Upper lobe of left lung (tissue), 6 donors: ENCODE measurements at regions not wholly inside any gene's neighbourhood (a gene's known extent, or its start where the extent isn't known, plus 50 kb on each side); places are given as distances from the start of the nearest gene placed in this dataset.

Experiments
- ATAC-seq, 2 donors: fragments of 200-7000 bp; cut with Tn5 transposase; one replicate each; pipeline ENCODE4 v1.9.1; 2022; ENCODE audit warnings: mild to moderate bottlenecking in 2 of 2, moderate library complexity in 2 of 2; ENCODE audit not compliant: low FRiP score in 2 of 2
- DNase-seq, 2 donors: peaks; one replicate each; pipeline ENCODE4 v3.0.0-alpha.2; 2019 to 2020
- H3K27ac ChIP-seq, 4 donors: fragments of 200-600 bp; sonication (generic); one replicate each; pipeline ENCODE4 v1.5.1; 2016 to 2019
- H3K27me3 ChIP-seq, 4 donors: fragments of 200-600 bp; sonication (generic); one replicate each; pipeline ENCODE4 v1.5.1; 2017 to 2019
- H3K36me3 ChIP-seq, 4 donors: fragments of 200-600 bp; sonication (generic); one replicate each; pipeline ENCODE4 v1.5.1; 2016 to 2019
- H3K4me1 ChIP-seq, 4 donors: fragments of 200-600 bp; sonication (generic); one replicate each; pipeline ENCODE4 v1.5.1; 2018 to 2019
- H3K4me3 ChIP-seq, 4 donors: fragments of 200-600 bp; sonication (generic); one replicate each; pipeline ENCODE4 v1.5.1; 2017 to 2019; ENCODE audit warnings: mild to moderate bottlenecking in 2 of 4, moderate library complexity in 1 of 4
- H3K9me3 ChIP-seq, 4 donors: fragments of 200-600 bp; sonication (generic); one replicate each; pipeline ENCODE4 v1.5.1; 2018 to 2019
- CTCF ChIP-seq, 6 experiments: fragments of 450-650 bp in 4 of 6; fragments of 200-600 bp in 2 of 6; sonication (generic) in 2 of 6; IDR thresholded peaks; one replicate each; pipeline ENCODE4 v1.5.1; 2016 to 2019; ENCODE audit warnings: antibody characterized with exemption in 6 of 6
- EP300 ChIP-seq, 4 donors: sonication (generic); formaldehyde crosslinking; IDR thresholded peaks; one replicate each; pipeline ENCODE4 v1.5.1; 2017; ENCODE audit warnings: antibody characterized with exemption in 4 of 4, control low read depth in 2 of 4
- POLR2A ChIP-seq, 4 donors: fragments of 450-650 bp; IDR thresholded peaks; one replicate each; pipeline ENCODE4 v1.5.1; 2016 to 2017; ENCODE audit warnings: antibody characterized with exemption in 4 of 4, mild to moderate bottlenecking in 2 of 4
- POLR2AphosphoS5 ChIP-seq, 2 donors: sonication (generic); formaldehyde crosslinking; IDR thresholded peaks; one replicate each; pipeline ENCODE4 v1.5.1; 2017; ENCODE audit warnings: antibody characterized with exemption in 2 of 2
- WGBS, 2 donors: methylation state at CpG; one replicate each; pipeline ENCODE4 v1.1.5; 2017 to 2018; 5-methylcytosine and 5-hydroxymethylcytosine counted together
- donor health status: DM: no; HTN: no; CAD: no; lungs with moderate emphysema.
- donor health status: DM: no; HTN: yes; CAD: no; lungs with severe emphysema.

DNA sequence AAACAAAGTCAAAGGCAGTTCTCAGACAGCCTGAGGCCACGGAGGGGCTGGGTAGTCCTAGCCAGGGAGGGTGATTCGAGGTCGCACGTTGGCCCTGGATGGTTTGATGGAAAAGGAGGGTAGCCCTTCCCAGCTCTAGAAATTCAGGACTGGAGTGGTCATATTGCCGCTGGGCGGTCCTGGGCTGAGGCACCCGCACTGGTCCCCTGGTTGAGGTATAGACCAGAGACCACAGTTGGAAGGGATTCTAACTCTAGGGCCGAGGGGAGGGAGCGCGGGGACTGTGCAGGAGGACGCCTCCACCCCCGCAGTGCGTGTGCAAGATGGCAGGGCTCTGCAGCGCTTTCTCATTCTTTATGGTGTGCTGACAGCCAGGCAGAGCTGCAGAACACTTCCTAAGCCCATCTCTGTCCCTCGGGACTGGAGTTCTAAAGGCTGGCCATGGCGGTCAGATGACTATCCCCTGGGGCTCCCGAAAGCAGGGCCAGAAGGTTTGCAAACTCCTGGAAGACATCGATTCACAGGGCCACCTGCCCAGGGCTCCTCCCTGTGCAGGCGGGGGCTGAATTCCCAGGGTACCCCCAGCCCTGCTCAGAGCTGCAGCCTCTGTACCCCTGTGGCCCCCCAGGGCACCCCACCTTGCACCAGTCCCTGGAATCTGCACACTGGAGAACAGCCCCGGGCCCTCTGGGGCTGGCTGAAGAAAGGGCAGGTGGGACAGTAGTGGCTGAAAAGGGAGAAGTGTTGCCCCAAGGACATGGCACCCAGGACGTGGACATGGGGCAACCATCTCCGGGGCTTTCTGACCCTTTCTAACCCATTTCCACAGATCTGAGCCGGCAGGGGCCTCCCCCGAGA is 51.0 kb upstream of the ELN start:
- peak; percentile 10 to 39 for DNase-seq
- no peak for ATAC-seq
- H3K4me3 ChIP-seq, result no peak overlapping the region
- 83 to 84% methylated on average over 23 to 24 of the region's 24 CpGs for WGBS, 2 donors
- no peaks in the 10 kb centered on the region for H3K36me3 ChIP-seq
- H3K27me3 ChIP-seq, result no peaks in the 10 kb centered on the region
- TF ChIP-seq POLR2AphosphoS5 (IDR thresholded peaks at IDR 0.05), result no peak
- no peak for TF ChIP-seq CTCF (IDR thresholded peaks at IDR 0.05)
- no peak for TF ChIP-seq EP300 (IDR thresholded peaks at IDR 0.05)
- TF ChIP-seq POLR2A (IDR thresholded peaks at IDR 0.05), result no peak
- H3K4me1 ChIP-seq, result peaks cover 8 to 21% (median 10%) of the 10 kb centered on the region in 4 donors
- H3K9me3 ChIP-seq, result no peaks in the 10 kb centered on the region
- H3K27ac ChIP-seq, result no peak overlapping the region

DNA sequence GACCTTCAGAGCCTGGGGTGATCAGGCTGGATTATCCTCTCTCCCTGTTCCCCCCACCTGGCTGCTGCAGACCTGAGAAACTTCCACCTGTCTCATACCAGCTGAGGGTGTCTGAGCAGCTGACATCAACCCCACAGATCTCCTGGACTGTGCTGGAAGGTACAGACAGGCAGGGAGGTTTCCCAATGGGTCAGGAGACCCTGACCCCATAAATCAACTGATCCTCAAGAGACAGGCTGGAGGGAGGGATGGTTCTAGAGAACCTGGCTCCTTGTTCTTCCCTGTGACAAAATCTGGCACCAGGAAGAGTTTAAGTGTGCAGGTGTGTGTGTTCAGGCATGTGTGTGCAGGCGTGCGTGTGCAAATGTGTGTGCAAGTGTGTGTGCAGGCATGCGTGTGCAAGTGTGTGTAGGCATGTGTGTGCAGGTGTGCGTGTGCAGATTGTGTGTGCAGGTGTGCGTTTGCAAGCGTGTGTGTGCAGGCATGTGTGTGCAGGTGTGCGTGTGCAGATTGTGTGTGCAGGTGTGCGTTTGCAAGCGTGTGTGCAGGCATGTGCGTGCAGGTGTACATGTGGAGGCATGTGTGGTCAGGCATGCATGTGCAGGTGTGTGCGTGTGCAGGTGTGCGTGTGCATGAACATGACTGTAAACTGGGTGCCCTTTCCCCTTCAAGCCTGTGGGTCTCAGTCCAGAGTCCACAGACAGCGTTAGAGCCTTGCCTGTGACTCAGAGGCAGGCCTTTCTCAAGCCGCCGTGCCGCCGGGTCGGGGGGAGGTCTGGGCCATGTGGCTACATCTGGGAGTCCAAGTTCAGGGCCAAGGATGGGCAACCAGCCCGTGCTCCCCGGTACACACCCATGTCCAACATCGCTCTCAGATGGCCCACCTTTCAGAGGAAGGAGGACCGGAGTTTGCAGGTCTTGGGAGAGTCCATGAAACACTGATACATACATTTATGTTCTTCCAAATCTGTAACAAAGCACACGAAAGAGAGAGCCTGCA is 50.1 kb upstream of the ELN start:
- no peaks in the 10 kb centered on the region for H3K27me3 ChIP-seq
- no peak overlapping the region for H3K27ac ChIP-seq
- no peaks in the 10 kb centered on the region for H3K36me3 ChIP-seq
- no peak overlapping the region for H3K4me3 ChIP-seq
- H3K4me1 ChIP-seq, result peaks cover 8 to 21% (median 10%) of the 10 kb centered on the region in 4 donors
- H3K9me3 ChIP-seq, result no peaks in the 10 kb centered on the region
- DNase-seq, result peak; percentile 20 to 78
- 87% methylated on average over 18 to 23 of the region's 23 CpGs for WGBS, 2 donors
- ATAC-seq, result no peak
- TF ChIP-seq POLR2AphosphoS5 (IDR thresholded peaks at IDR 0.05), result no peak
- no peak for TF ChIP-seq EP300 (IDR thresholded peaks at IDR 0.05)
- no peak for TF ChIP-seq CTCF (IDR thresholded peaks at IDR 0.05)
